ENCODE measurements at regions not wholly inside any gene's neighbourhood (a gene's known extent, or its start where the extent isn't known, plus 50 kb on each side); places are given as distances from the start of the nearest gene placed in this dataset.
"Not testable (repeated sequence)": the region's sequence is repeated elsewhere in the genome, so short reads cannot be mapped to it uniquely, and the experiment has no call there.

DNA sequence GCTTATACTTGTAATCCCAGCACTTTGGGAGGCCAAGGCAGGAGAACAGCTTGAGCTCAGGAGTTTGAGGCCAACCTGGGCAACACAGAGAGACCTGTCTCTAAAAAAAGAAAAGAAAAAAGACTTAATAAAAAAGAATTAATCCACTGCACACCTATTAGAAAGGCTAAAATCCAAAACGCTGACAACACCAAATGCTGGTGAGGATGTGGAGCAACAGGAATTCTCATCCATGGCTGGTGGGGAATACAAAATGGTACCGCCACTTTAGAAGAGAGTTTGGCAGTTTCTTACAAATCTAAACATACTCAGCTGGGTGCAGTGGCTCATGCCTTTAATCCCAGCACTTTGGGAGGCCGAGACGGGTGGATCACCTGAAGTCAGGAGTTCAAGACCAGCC is 110.0 kb upstream of the NDUFV2 start:
- H2BK12ac ChIP-seq (ENCODE audit: low read depth, low read length); H2BK120ac ChIP-seq (replicated peaks; ENCODE audit: low read depth, low read length); H2BK20ac ChIP-seq (ENCODE audit: low read length); H3K27me3 ChIP-seq (replicated peaks in 1 of 4; ENCODE audit: control insufficient read depth in 3 of 4, extremely low read depth in 1 of 4, insufficient read depth in 3 of 4, low read length in 3 of 4); H3K23ac ChIP-seq (ENCODE audit: insufficient read length); H2AK5ac ChIP-seq (ENCODE audit: low read depth, low read length); H3K79me1 ChIP-seq (ENCODE audit: low read depth, low read length); H3K9ac ChIP-seq (replicated peaks in 1 of 4; ENCODE audit: extremely low read depth in 1 of 4, low read depth in 3 of 4, low read length in 3 of 4); H2BK5ac ChIP-seq (ENCODE audit: low read depth, low read length); H3K23me2 ChIP-seq (ENCODE audit: low read depth, low read length); H3K79me2 ChIP-seq (ENCODE audit: control insufficient read depth in 1 of 2, insufficient read depth in 2 of 2, low read length in 2 of 2); H3K4me2 ChIP-seq (ENCODE audit: insufficient read depth in 1 of 2, low read depth in 2 of 2, low read length in 2 of 2); H3K9me3 ChIP-seq (ENCODE audit: insufficient read depth in 2 of 2, low read depth in 1 of 2, low read length in 1 of 2); POLR2A ChIA-PET (ENCODE audit: partially characterized antibody); H3K14ac ChIP-seq (ENCODE audit: insufficient read length); H2BK15ac ChIP-seq (ENCODE audit: low read length); DNase-seq (ENCODE audit: low read depth in 1 of 2, low spot score in 2 of 2); H2AFZ ChIP-seq (ENCODE audit: low read length); FAIRE-seq; H3K27ac ChIP-seq (ENCODE audit: low read depth, low read length); H3K4me3 ChIP-seq (ENCODE audit: extremely low read depth in 1 of 4, insufficient read depth in 2 of 4, low read depth in 3 of 4, low read length in 4 of 4); H4K91ac ChIP-seq (replicated peaks; ENCODE audit: insufficient read length, low read length); H3K36me3 ChIP-seq (ENCODE audit: control insufficient read depth in 2 of 4, insufficient read depth in 4 of 4, low read length in 3 of 4); H4K5ac ChIP-seq (ENCODE audit: insufficient read length, low read depth, low read length); H3K4ac ChIP-seq (replicated peaks; ENCODE audit: insufficient read length, low read depth, low read length); H3K56ac ChIP-seq (replicated peaks; ENCODE audit: insufficient read length, low read depth, low read length); H3K18ac ChIP-seq (ENCODE audit: extremely low read depth, low read length); H3K4me1 ChIP-seq (replicated peaks in 1 of 4; ENCODE audit: control insufficient read depth in 3 of 4, insufficient read depth in 4 of 4, low read length in 3 of 4); H4K8ac ChIP-seq (ENCODE audit: extremely low read depth, insufficient read depth, low read length); H4K20me1 ChIP-seq (replicated peaks in 1 of 2; ENCODE audit: control insufficient read depth in 1 of 2, insufficient read depth in 2 of 2, low read length in 2 of 2): not testable (repeated sequence)
- CTCF ChIA-PET (ENCODE audit: partially characterized antibody) = interaction anchor here (0.9 to 1.1 kb wide), 2 partner anchors 70 to 296 kb away, joined by 3 to 5 read pairs; no protein-coding TSS in a partner anchor
- WGBS, 2 experiments (ENCODE audit: extremely low coverage in 1 of 2, insufficient coverage in 1 of 2, insufficient read length in 1 of 2, insufficient replicate concordance in 2 of 2, low coverage in 1 of 2, low lambda C conversion rate in 2 of 2, missing lambda C conversion rate in 1 of 2) = 86% methylated on average over 4 of the region's 4 CpGs; no CpG with 5 or more reads in 1 of the 2 experiments

Measured in H1 (cell line).